GM21717 (cell line): ENCODE measurements at regions not wholly inside any gene's neighbourhood (a gene's known extent, or its start where the extent isn't known, plus 50 kb on each side); places are given as distances from the start of the nearest gene placed in this dataset.

Source experiments
- ATAC-seq: cut with Tn5 transposase; IDR thresholded peaks from one replicate; pipeline ENCODE4 v1.9.1; 2021; ENCODE audit warnings: mild to moderate bottlenecking, moderate library complexity; ENCODE audit not compliant: unreplicated experiment

GRCh38 chr4:137468836-137469235 is 63.5 kb downstream of the PCDH18 start:
- ATAC-seq = no peak

DNA sequence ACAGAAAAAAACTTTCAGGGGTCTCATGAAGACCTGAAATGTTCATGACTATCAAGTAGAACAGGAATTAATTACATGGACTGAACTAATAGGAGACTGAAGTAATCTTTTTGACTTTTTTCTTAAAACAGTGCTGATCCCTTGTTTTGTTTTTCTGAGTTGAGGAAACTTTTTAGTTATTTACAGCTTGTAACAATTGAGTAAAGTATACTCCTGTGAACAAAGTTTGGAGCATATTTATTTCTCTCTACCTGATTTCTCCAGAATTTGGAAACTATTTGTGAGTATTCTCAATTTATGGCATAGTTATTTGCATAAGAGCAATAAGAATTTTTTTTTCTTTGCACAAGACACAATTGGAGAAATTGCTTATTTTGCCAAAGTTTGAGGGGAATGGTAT is 64.8 kb downstream of the PCDH18 start:
- ATAC-seq = no peak

GRCh38 chr4:137463377-137464003 is 68.8 kb downstream of the PCDH18 start:
- ATAC-seq = no peak

DNA sequence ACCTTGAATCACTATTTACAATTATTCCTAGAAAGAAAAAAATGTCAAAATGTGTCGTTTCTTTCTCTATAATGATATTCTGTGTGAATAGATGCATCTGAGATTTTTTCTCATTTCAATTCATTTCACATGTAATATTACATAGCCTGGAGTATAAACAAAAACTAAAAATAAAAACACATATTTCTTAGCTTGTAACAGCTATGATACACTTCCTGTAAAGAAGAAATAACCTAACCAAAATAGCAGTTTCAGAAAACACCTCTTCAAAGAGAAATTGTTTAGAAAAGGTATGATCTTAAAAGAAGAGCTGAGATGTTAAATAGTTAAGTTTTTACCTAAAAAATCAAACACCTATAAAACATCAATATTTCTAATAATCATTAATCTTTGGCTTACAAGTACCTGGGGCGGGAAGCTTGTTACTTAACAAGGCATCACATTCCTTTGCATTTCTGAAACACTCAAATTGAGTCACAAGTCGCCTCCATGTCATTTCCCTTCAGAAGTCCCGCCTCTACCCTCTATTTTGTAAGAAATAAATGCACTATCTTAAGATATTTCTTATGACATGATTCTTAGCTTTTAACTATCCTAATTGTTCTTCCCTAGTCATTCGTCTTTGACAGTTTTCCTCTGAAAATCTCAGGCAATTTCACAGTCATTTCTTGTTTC is 76.5 kb downstream of the PCDH18 start:
- ATAC-seq = no peak

GRCh38 chr4:137454767-137455166 is 77.5 kb downstream of the PCDH18 start:
- ATAC-seq = no peak

GRCh38 chr4:137452799-137453198 is 79.5 kb downstream of the PCDH18 start:
- ATAC-seq = no peak

DNA sequence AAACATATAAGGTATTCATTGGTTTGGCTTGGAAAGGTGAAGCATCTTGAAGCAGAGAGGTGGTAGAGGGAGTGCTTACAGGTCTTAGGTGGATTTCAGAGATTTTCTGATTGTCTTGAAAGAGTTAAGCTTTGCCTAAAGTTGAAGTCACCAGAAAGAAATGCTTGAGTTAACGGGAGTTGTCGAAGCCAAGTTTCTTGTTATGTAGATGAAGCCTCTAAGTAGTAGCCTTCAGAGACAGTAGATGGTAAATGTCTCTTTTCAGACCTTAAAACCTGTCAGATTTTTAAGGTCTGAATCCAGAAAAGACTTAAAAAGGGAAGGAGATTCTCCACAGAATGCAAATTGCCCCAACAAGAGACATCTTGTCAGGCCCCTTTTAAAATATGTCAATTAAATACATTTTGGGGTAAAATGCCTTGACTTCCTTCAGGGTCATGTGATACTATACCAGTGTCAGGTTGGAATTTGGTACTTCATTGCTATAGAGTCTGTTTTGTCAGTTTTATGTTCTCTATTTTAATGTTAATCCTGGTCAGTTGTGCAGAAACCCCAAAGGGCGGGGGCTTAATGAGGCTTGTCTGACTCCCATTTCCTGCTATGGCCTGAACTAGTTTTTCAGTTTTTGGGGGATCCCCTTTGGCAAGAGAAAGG is 81.0 kb downstream of the PCDH18 start:
- ATAC-seq = no peak

GRCh38 chr4:137448402-137448801 is 83.9 kb downstream of the PCDH18 start:
- ATAC-seq = no peak

DNA sequence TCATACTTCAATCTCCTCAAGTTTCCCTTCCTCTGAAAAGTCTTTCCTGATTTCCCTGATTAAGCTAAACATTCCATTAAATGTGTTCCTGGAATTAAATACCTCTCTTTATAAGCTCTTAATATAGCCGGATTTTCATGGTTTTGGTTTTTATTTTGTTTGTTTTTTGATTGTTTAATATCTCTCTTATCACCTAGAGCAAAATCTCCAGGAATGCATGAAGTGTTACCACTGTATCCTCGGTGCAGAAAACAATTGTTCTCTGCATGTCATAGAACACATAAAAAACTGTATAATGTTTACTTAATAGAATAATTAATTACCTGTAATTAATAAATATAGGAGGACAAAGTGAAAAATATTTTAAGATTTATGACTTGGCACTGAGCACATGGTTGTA is 86.2 kb downstream of the PCDH18 start:
- ATAC-seq = no peak

DNA sequence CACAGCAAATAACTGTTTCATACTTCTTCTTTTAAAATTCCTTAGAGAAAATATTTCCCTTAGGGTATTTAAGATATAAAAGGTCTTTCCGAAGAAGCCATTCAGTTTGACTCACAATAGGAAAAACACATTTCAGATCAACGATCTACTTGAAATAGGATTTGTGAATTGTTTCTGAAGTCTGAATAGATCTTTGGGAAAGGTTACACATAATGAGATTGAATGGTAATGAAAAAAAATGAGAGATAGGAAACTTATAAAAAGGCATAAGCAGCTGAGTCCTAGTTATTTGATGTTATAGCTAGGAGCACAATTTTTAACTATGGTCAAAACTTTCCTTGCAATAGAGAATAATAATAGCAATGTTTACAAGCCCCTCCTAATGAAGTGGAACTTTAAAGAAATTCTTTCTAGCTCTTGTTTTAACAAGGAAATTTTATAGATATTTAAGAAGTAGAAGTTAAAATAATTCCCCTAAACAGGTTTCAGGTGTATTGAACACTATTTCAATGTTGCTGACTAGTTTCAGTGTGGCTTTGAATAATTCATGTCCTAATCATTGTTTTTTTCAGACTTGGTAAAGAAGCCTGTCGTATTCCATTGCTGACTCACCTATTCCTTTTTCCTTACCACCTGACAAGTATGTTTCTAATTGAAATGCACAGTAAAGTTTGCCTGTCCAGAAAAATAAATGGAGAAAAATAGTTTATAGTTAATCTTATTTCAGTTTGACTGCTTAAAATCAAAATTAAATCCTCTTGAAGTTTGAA is 89.1 kb downstream of the PCDH18 start:
- ATAC-seq = no peak

- ATAC-seq = no peak
Observed at GRCh38 chr4:137432446-137433311, 99.6 kb downstream of the PCDH18 start.

- ATAC-seq = no peak
Observed at GRCh38 chr4:137430171-137430570, 102.1 kb downstream of the PCDH18 start.

- no peak for ATAC-seq
Observed at GRCh38 chr4:137427411-137427810, 104.9 kb downstream of the PCDH18 start.

- ATAC-seq = no peak
Observed at GRCh38 chr4:137425281-137425680, 107.0 kb downstream of the PCDH18 start.

- ATAC-seq = no peak
Observed at GRCh38 chr4:137422666-137423065, 109.6 kb downstream of the PCDH18 start.

GRCh38 chr4:137421796-137422195 is 110.5 kb downstream of the PCDH18 start:
- ATAC-seq = no peak

GRCh38 chr4:137420901-137421396 is 111.3 kb downstream of the PCDH18 start:
- no peak for ATAC-seq

DNA sequence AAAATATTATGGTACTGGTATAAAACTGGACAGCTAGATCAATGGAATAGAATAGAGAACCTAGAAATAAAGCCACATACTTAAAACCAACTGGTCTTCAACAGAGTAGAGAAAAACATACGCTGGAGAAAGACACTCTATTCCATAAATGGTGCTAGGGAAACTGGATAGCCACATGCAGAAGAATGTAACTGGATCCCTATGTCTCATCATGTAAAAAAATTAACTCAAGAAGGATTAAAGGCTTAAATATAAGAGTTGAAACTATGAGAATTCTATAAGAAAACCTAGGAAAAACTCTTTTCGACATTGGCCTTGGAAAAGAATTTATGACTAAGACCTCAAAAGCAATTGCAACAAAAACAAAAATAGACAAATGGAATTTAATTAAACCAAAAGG is 114.6 kb downstream of the PCDH18 start:
- no peak for ATAC-seq

DNA sequence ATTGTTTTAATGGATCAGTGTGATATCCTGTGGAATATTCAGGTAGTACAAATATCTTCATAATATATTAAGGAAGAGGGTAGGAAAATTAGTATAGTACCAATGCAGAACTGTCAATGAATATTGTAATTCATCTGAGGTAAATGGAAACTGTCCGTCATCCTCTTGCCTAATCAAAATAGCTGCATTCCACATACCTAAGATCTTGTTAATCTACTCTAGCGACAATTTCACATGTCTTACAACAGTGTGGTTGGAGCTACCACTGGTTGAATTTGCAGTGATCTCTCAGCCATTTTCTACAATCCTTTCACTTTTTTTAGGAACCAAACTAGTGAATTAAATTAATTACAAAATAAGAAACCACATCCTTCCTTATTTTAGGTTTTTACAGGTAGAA is 117.5 kb downstream of the PCDH18 start:
- no peak for ATAC-seq

DNA sequence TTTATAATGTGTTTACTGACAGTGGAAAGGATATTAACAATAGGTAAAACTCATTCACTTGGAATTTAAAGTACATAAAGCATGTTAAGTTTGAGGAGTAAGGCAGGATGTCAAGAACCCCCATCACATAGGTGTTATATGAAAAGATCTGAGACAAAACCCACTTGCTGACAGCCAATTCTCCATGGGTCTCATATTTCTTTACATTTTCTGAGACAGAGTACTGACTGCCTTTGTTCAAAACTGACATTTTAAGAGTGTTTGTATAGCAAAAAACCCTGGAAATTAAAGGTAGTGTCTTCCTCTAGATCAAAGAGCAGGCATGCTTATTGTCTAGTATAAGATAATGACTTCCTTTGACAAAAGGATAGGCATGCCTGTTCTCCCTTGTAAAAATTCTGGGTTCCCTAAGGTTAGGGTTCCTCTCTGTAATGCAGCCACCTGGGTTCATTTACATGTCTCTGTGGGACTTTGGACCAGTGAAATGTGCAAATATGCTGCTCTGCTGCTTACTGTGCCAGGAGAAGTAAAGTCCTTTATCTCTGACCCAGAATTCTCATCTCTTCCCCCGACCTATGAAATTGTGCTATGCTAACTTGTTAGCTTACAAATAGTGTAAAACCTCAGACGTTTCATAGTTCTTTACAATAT is 123.6 kb downstream of the PCDH18 start:
- no peak for ATAC-seq
